GM23338 (cell line): ENCODE measurements at regions not wholly inside any gene's neighbourhood (a gene's known extent, or its start where the extent isn't known, plus 50 kb on each side); places are given as distances from the start of the nearest gene placed in this dataset.

ENCODE experiments used
- ATAC-seq: fragments of 200-7000 bp; cut with Tn5 transposase; 3 replicates; pipeline ENCODE4 v1.9.1; 2020
- DNase-seq: peaks from one replicate; pipeline ENCODE4 v3.0.0-alpha.2; 2015; ENCODE audit warnings: low spot score
- H2AFZ ChIP-seq: fragments of 200-600 bp; sonication (generic); 2 replicates; pipeline ENCODE4 v1.8.0; 2016; ENCODE audit warnings: antibody characterized with exemption, mild to moderate bottlenecking, moderate library complexity
- H3F3A ChIP-seq: fragments of 200-600 bp; sonication (generic); replicated peaks from 2 replicates; pipeline ENCODE4 v1.8.0; 2017; ENCODE audit warnings: antibody characterized with exemption, mixed run types, low read depth
- H3K27ac ChIP-seq: fragments of 200-600 bp; sonication (generic); 2 replicates; pipeline ENCODE4 v1.6.1; 2016; ENCODE audit warnings: low read depth
- H3K27me3 ChIP-seq: fragments of 200-600 bp; sonication (generic); 2 replicates; pipeline ENCODE4 v1.8.0; 2016; ENCODE audit warnings: mild to moderate bottlenecking, mixed run types, moderate library complexity; ENCODE audit not compliant: insufficient read depth
- H3K36me3 ChIP-seq: fragments of 200-600 bp; sonication (generic); 2 replicates; pipeline ENCODE4 v1.8.0; 2016; ENCODE audit warnings: mild to moderate bottlenecking; ENCODE audit not compliant: insufficient read depth
- H3K4me1 ChIP-seq: fragments of 200-600 bp; sonication (generic); 2 replicates; pipeline ENCODE4 v1.8.0; 2016; ENCODE audit warnings: mild to moderate bottlenecking, moderate library complexity; ENCODE audit not compliant: insufficient read depth
- H3K4me2 ChIP-seq: fragments of 200-600 bp; sonication (generic); 2 replicates; pipeline ENCODE4 v1.7.1; 2017; ENCODE audit warnings: mixed run types
- H3K4me3 ChIP-seq: fragments of 200-600 bp; sonication (generic); 2 replicates; pipeline ENCODE4 v1.6.1; 2016; ENCODE audit warnings: mixed run types
- H3K79me2 ChIP-seq: fragments of 200-600 bp; sonication (generic); replicated peaks from 2 replicates; pipeline ENCODE4 v1.8.0; 2017; ENCODE audit warnings: mild to moderate bottlenecking; ENCODE audit not compliant: insufficient read depth
- H3K9me2 ChIP-seq: fragments of 200-600 bp; sonication (generic); 2 replicates; pipeline ENCODE4 v1.8.0; 2017; ENCODE audit not compliant: insufficient read depth
- H4K20me1 ChIP-seq: fragments of 200-600 bp; sonication (generic); replicated peaks from 2 replicates; pipeline ENCODE4 v1.8.0; 2017; ENCODE audit warnings: mild to moderate bottlenecking; ENCODE audit not compliant: insufficient read depth
- H3K27ac Mint-ChIP-seq: 2 replicates; pipeline ENCODE4 v1.8.0; 2020; ENCODE audit warnings: inconsistent platforms, mild to moderate bottlenecking, moderate library complexity, mixed read lengths
- H3K27me3 Mint-ChIP-seq: 3 replicates; pipeline ENCODE4 v1.8.0; 2022; ENCODE audit warnings: low read depth, mild to moderate bottlenecking, moderate library complexity, mixed read lengths, inconsistent platforms; ENCODE audit not compliant: insufficient read depth, poor library complexity
- H3K36me3 Mint-ChIP-seq: 3 replicates; pipeline ENCODE4 v1.8.0; 2021; ENCODE audit warnings: low read depth, mild to moderate bottlenecking, inconsistent platforms, moderate library complexity, mixed read lengths
- H3K4me1 Mint-ChIP-seq: 3 replicates; pipeline ENCODE4 v1.8.0; 2020; ENCODE audit warnings: mild to moderate bottlenecking, inconsistent platforms, mixed read lengths
- H3K4me3 Mint-ChIP-seq: 3 replicates; pipeline ENCODE4 v1.8.0; 2021; ENCODE audit warnings: moderate library complexity, mild to moderate bottlenecking, inconsistent platforms, mixed read lengths
- H3K9me3 Mint-ChIP-seq: 3 replicates; pipeline ENCODE4 v1.8.0; 2020; ENCODE audit warnings: moderate library complexity, mild to moderate bottlenecking, inconsistent platforms, mixed read lengths
- CREB1 ChIP-seq: fragments of 250-450 bp; sonication (Bioruptor Pico); IDR thresholded peaks from 2 replicates; pipeline ENCODE4 v1.5.0; 2020; ENCODE audit warnings: low read depth, mild to moderate bottlenecking, moderate library complexity
- CTCF ChIP-seq, 2 experiments: fragments of 200-600 bp in 1 of 2; sonication (generic) in 1 of 2; conservative IDR thresholded peaks; 2 replicates each; pipeline versions ENCODE4 v1.5.1 to v1.6.1; 2016 to 2017; ENCODE audit warnings: antibody characterized with exemption in 2 of 2, low read depth in 2 of 2, mild to moderate bottlenecking in 2 of 2, moderate library complexity in 1 of 2
- EZH2 ChIP-seq: fragments of 200-600 bp; sonication (generic); IDR thresholded peaks from one replicate; pipeline ENCODE4 v1.8.0; 2017; ENCODE audit warnings: antibody characterized with exemption, mild to moderate bottlenecking, low read depth; ENCODE audit not compliant: unreplicated experiment
- EZH2phosphoT487 ChIP-seq: fragments of 200-600 bp; sonication (generic); IDR thresholded peaks from one replicate; pipeline ENCODE4 v1.8.1; 2018; ENCODE audit warnings: antibody characterized with exemption; ENCODE audit not compliant: unreplicated experiment
- JUNB ChIP-seq: IDR thresholded peaks from one replicate; pipeline ENCODE4 v1.6.1; 2016; ENCODE audit warnings: antibody characterized with exemption; ENCODE audit not compliant: unreplicated experiment
- NANOG ChIP-seq: IDR thresholded peaks from 2 replicates; pipeline ENCODE4 v1.6.1; 2016; ENCODE audit warnings: antibody characterized with exemption, borderline replicate concordance
- POLR2AphosphoS5 ChIP-seq: IDR thresholded peaks from 2 replicates; pipeline ENCODE4 v1.6.1; 2016; ENCODE audit warnings: antibody characterized with exemption, low read depth
- REST ChIP-seq: IDR thresholded peaks from one replicate; pipeline ENCODE4 v1.6.1; 2018; ENCODE audit warnings: antibody characterized with exemption; ENCODE audit not compliant: unreplicated experiment
- STAT1 ChIP-seq: IDR thresholded peaks from one replicate; pipeline ENCODE4 v1.6.1; 2016; ENCODE audit warnings: antibody characterized with exemption; ENCODE audit not compliant: unreplicated experiment
- ZNF114 ChIP-seq: fragments of 250-450 bp; sonication (Bioruptor Pico); IDR thresholded peaks from 2 replicates; pipeline ENCODE4 v1.5.0; 2020; ENCODE audit warnings: mild to moderate bottlenecking, moderate library complexity
- ZNF331 ChIP-seq: fragments of 250-450 bp; sonication (Bioruptor Pico); IDR thresholded peaks from 2 replicates; pipeline ENCODE4 v1.5.0; 2020; ENCODE audit warnings: low read depth, mild to moderate bottlenecking, moderate library complexity
- TF ChIP-seq, protein P1 (sequence below): fragments of 250-450 bp; sonication (Bioruptor Pico); IDR thresholded peaks from 2 replicates; pipeline ENCODE4 v1.5.0; 2020; ENCODE audit warnings: mild to moderate bottlenecking, moderate library complexity
- TF ChIP-seq, protein P2 (sequence below): IDR thresholded peaks from 2 replicates; pipeline ENCODE4 v1.6.1; 2016; ENCODE audit warnings: antibody characterized with exemption

- H3K9me3 Mint-ChIP-seq, result no peaks in the 10 kb centered on the region; the same call in 1 of the 3 replicates
- ATAC-seq (no peak), DNase-seq (no peak)
- no peaks in the 10 kb centered on the region for H3F3A ChIP-seq
- H3K79me2 ChIP-seq, result no peaks in the 10 kb centered on the region
- H2AFZ ChIP-seq, result no peak overlapping the region
- peaks cover 3% of the 10 kb centered on the region for H3K27me3 Mint-ChIP-seq
- TF ChIP-seq JUNB (no peak), CTCF (conservative IDR thresholded peaks at IDR 0.05; ENCODE audit: low read depth in 2 of 2) (no peak), REST (no peak), ZNF331 (CRISPR knock-in tag) (no peak), EZH2 (no peak), STAT1 (no peak), EZH2phosphoT487 (no peak), NANOG (no peak), CREB1 (no peak), POLR2AphosphoS5 (no peak), ZNF114 (CRISPR knock-in tag) (no peak)
- TF ChIP-seq, protein P1, sequence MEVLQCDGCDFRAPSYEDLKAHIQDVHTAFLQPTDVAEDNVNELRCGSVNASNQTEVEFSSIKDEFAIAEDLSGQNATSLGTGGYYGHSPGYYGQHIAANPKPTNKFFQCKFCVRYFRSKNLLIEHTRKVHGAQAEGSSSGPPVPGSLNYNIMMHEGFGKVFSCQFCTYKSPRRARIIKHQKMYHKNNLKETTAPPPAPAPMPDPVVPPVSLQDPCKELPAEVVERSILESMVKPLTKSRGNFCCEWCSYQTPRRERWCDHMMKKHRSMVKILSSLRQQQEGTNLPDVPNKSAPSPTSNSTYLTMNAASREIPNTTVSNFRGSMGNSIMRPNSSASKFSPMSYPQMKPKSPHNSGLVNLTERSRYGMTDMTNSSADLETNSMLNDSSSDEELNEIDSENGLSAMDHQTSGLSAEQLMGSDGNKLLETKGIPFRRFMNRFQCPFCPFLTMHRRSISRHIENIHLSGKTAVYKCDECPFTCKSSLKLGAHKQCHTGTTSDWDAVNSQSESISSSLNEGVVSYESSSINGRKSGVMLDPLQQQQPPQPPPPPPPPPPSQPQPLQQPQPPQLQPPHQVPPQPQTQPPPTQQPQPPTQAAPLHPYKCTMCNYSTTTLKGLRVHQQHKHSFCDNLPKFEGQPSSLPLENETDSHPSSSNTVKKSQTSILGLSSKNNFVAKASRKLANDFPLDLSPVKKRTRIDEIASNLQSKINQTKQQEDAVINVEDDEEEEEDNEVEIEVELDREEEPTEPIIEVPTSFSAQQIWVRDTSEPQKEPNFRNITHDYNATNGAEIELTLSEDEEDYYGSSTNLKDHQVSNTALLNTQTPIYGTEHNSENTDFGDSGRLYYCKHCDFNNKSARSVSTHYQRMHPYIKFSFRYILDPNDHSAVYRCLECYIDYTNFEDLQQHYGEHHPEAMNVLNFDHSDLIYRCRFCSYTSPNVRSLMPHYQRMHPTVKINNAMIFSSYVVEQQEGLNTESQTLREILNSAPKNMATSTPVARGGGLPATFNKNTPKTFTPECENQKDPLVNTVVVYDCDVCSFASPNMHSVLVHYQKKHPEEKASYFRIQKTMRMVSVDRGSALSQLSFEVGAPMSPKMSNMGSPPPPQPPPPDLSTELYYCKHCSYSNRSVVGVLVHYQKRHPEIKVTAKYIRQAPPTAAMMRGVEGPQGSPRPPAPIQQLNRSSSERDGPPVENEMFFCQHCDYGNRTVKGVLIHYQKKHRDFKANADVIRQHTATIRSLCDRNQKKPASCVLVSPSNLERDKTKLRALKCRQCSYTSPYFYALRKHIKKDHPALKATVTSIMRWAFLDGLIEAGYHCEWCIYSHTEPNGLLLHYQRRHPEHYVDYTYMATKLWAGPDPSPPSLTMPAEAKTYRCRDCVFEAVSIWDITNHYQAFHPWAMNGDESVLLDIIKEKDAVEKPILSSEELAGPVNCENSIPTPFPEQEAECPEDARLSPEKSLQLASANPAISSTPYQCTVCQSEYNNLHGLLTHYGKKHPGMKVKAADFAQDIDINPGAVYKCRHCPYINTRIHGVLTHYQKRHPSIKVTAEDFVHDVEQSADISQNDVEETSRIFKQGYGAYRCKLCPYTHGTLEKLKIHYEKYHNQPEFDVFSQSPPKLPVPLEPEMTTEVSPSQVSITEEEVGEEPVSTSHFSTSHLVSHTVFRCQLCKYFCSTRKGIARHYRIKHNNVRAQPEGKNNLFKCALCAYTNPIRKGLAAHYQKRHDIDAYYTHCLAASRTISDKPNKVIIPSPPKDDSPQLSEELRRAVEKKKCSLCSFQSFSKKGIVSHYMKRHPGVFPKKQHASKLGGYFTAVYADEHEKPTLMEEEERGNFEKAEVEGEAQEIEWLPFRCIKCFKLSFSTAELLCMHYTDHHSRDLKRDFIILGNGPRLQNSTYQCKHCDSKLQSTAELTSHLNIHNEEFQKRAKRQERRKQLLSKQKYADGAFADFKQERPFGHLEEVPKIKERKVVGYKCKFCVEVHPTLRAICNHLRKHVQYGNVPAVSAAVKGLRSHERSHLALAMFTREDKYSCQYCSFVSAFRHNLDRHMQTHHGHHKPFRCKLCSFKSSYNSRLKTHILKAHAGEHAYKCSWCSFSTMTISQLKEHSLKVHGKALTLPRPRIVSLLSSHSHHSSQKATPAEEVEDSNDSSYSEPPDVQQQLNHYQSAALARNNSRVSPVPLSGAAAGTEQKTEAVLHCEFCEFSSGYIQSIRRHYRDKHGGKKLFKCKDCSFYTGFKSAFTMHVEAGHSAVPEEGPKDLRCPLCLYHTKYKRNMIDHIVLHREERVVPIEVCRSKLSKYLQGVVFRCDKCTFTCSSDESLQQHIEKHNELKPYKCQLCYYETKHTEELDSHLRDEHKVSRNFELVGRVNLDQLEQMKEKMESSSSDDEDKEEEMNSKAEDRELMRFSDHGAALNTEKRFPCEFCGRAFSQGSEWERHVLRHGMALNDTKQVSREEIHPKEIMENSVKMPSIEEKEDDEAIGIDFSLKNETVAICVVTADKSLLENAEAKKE (CRISPR knock-in tag), result no peak
- TF ChIP-seq, protein P2, sequence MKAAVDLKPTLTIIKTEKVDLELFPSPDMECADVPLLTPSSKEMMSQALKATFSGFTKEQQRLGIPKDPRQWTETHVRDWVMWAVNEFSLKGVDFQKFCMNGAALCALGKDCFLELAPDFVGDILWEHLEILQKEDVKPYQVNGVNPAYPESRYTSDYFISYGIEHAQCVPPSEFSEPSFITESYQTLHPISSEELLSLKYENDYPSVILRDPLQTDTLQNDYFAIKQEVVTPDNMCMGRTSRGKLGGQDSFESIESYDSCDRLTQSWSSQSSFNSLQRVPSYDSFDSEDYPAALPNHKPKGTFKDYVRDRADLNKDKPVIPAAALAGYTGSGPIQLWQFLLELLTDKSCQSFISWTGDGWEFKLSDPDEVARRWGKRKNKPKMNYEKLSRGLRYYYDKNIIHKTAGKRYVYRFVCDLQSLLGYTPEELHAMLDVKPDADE, result no peak
- peaks cover 11% of the 10 kb centered on the region for H3K4me1 Mint-ChIP-seq
- no peaks in the 10 kb centered on the region for H3K27me3 ChIP-seq
- H3K4me1 ChIP-seq, result peaks cover 3% of the 10 kb centered on the region; the same call in 1 of the 2 replicates
- no peak overlapping the region for H3K4me2 ChIP-seq
- no peak overlapping the region for H3K4me3 Mint-ChIP-seq
- no peaks in the 10 kb centered on the region for H4K20me1 ChIP-seq
- no peaks in the 10 kb centered on the region for H3K36me3 ChIP-seq
- H3K36me3 Mint-ChIP-seq, result no peaks in the 10 kb centered on the region
- no peak overlapping the region for H3K4me3 ChIP-seq
- no peak overlapping the region for H3K27ac ChIP-seq
- H3K27ac Mint-ChIP-seq, result no peak overlapping the region
- H3K9me2 ChIP-seq, result peaks cover 7% of the 10 kb centered on the region; the same call in 1 of the 2 replicates
Measured at GRCh38 chr2:56102866-56103265, 80.9 kb upstream of the CCDC85A start.
